ENCODE measurements at regions not wholly inside any gene's neighbourhood (a gene's known extent, or its start where the extent isn't known, plus 50 kb on each side); places are given as distances from the start of the nearest gene placed in this dataset.

GRCh38 chr4:15253349-15253748 is 174.5 kb upstream of the C1QTNF7 start:
- peak; percentile 74 for DNase-seq
- Histone ChIP-seq H3K4me3 (ENCODE audit: low read length) (no peak overlapping the region), H3K27ac (ENCODE audit: low read length) (no peak overlapping the region), H3K9me2 (replicated peaks; ENCODE audit: insufficient read depth, low read length) (no peaks in the 10 kb centered on the region), H3K27me3 (replicated peaks; ENCODE audit: insufficient read depth, low read length) (no peaks in the 10 kb centered on the region), H3K4me1 (ENCODE audit: low read length) (peaks cover 14% of the 10 kb centered on the region), H4K20me1 (ENCODE audit: insufficient read depth, low read length) (no peaks in the 10 kb centered on the region), H3K79me2 (ENCODE audit: low read length) (no peaks in the 10 kb centered on the region), H3K36me3 (replicated peaks; ENCODE audit: insufficient read depth, low read length) (no peaks in the 10 kb centered on the region), H3F3A (ENCODE audit: insufficient read depth, low read length) (no peaks in the 10 kb centered on the region), H3K4me2 (ENCODE audit: low read depth, low read length) (peak overlapping the region; percentile 45), H2AFZ (ENCODE audit: low read length) (peak overlapping the region; percentile 37; the same call in 1 of the 2 replicates), H3K9me3 (replicated peaks; ENCODE audit: insufficient read depth, low read length) (no peaks in the 10 kb centered on the region), H3K9ac (ENCODE audit: low read length) (no peak overlapping the region)
- TF ChIP-seq, protein P1, sequence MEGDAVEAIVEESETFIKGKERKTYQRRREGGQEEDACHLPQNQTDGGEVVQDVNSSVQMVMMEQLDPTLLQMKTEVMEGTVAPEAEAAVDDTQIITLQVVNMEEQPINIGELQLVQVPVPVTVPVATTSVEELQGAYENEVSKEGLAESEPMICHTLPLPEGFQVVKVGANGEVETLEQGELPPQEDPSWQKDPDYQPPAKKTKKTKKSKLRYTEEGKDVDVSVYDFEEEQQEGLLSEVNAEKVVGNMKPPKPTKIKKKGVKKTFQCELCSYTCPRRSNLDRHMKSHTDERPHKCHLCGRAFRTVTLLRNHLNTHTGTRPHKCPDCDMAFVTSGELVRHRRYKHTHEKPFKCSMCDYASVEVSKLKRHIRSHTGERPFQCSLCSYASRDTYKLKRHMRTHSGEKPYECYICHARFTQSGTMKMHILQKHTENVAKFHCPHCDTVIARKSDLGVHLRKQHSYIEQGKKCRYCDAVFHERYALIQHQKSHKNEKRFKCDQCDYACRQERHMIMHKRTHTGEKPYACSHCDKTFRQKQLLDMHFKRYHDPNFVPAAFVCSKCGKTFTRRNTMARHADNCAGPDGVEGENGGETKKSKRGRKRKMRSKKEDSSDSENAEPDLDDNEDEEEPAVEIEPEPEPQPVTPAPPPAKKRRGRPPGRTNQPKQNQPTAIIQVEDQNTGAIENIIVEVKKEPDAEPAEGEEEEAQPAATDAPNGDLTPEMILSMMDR (IDR thresholded peaks at IDR 0.05; ENCODE audit: low read length) = no peak
- no peak for TF ChIP-seq EZH2 (optimal IDR thresholded peaks at IDR 0.05; ENCODE audit: low read depth, low read length)
- no peak for TF ChIP-seq EZH2phosphoT487 (IDR thresholded peaks at IDR 0.05; ENCODE audit: low read length)

- TF ChIP-seq, protein P1 (IDR thresholded peaks at IDR 0.05; ENCODE audit: low read length) = no peak
- no peak for TF ChIP-seq EZH2 (optimal IDR thresholded peaks at IDR 0.05; ENCODE audit: low read depth, low read length)
- TF ChIP-seq EZH2phosphoT487 (IDR thresholded peaks at IDR 0.05; ENCODE audit: low read length) = no peak
- Histone ChIP-seq H3K79me2 (ENCODE audit: low read length) (no peaks in the 10 kb centered on the region), H4K20me1 (ENCODE audit: insufficient read depth, low read length) (no peaks in the 10 kb centered on the region), H3K9me2 (replicated peaks; ENCODE audit: insufficient read depth, low read length) (no peaks in the 10 kb centered on the region), H3K27me3 (replicated peaks; ENCODE audit: insufficient read depth, low read length) (no peaks in the 10 kb centered on the region), H2AFZ (ENCODE audit: low read length) (no peak overlapping the region), H3K9me3 (replicated peaks; ENCODE audit: insufficient read depth, low read length) (no peaks in the 10 kb centered on the region), H3F3A (ENCODE audit: insufficient read depth, low read length) (no peaks in the 10 kb centered on the region), H3K4me1 (ENCODE audit: low read length) (peaks cover 14% of the 10 kb centered on the region), H3K4me2 (ENCODE audit: low read depth, low read length) (no peak overlapping the region), H3K36me3 (replicated peaks; ENCODE audit: insufficient read depth, low read length) (no peaks in the 10 kb centered on the region), H3K27ac (ENCODE audit: low read length) (no peak overlapping the region), H3K4me3 (ENCODE audit: low read length) (no peak overlapping the region), H3K9ac (ENCODE audit: low read length) (no peak overlapping the region)
- DNase-seq = no peak
Observed at GRCh38 chr4:15254236-15254880, 173.5 kb upstream of the C1QTNF7 start.

GRCh38 chr4:15255537-15255936 is 172.3 kb upstream of the C1QTNF7 start:
- no peak for DNase-seq
- H3K9ac ChIP-seq (ENCODE audit: low read length) = no peak overlapping the region
- H3K79me2 ChIP-seq (ENCODE audit: low read length) = no peaks in the 10 kb centered on the region
- no peaks in the 10 kb centered on the region for H3F3A ChIP-seq (ENCODE audit: insufficient read depth, low read length)
- no peak overlapping the region for H3K4me2 ChIP-seq (ENCODE audit: low read depth, low read length)
- no peaks in the 10 kb centered on the region for H3K27me3 ChIP-seq (replicated peaks; ENCODE audit: insufficient read depth, low read length)
- H2AFZ ChIP-seq (ENCODE audit: low read length) = no peak overlapping the region
- H4K20me1 ChIP-seq (ENCODE audit: insufficient read depth, low read length) = no peaks in the 10 kb centered on the region
- no peak overlapping the region for H3K27ac ChIP-seq (ENCODE audit: low read length)
- no peak overlapping the region for H3K4me3 ChIP-seq (ENCODE audit: low read length)
- TF ChIP-seq EZH2phosphoT487 (IDR thresholded peaks at IDR 0.05; ENCODE audit: low read length) (no peak), EZH2 (optimal IDR thresholded peaks at IDR 0.05; ENCODE audit: low read depth, low read length) (no peak)
- TF ChIP-seq, protein P1 (IDR thresholded peaks at IDR 0.05; ENCODE audit: low read length) = no peak
- H3K4me1 ChIP-seq (ENCODE audit: low read length) = peaks cover 14% of the 10 kb centered on the region
- H3K36me3 ChIP-seq (replicated peaks; ENCODE audit: insufficient read depth, low read length) = no peaks in the 10 kb centered on the region
- H3K9me3 ChIP-seq (replicated peaks; ENCODE audit: insufficient read depth, low read length) = no peaks in the 10 kb centered on the region
- no peaks in the 10 kb centered on the region for H3K9me2 ChIP-seq (replicated peaks; ENCODE audit: insufficient read depth, low read length)
